D721Med (cell line): ENCODE measurements at regions not wholly inside any gene's neighbourhood (a gene's known extent, or its start where the extent isn't known, plus 50 kb on each side); places are given as distances from the start of the nearest gene placed in this dataset.

ENCODE experiments used
- DNase-seq: peaks from one replicate; pipeline ENCODE4 v3.0.0; 2011; ENCODE audit warnings: low spot score; ENCODE audit not compliant: insufficient read length
- FAIRE-seq: peaks from 2 replicates; lab custom pipeline; 2011; peaks lifted over from hg19 to GRCh38; lab: Jason Lieb, UNC
- TF ChIP-seq, protein P1 (sequence below): IDR thresholded peaks from 2 replicates; pipeline ENCODE4 v1.5.1; 2012; ENCODE audit warnings: mild to moderate bottlenecking, control low read depth; ENCODE audit not compliant: insufficient read depth; ENCODE audit errors: missing control alignments

DNA sequence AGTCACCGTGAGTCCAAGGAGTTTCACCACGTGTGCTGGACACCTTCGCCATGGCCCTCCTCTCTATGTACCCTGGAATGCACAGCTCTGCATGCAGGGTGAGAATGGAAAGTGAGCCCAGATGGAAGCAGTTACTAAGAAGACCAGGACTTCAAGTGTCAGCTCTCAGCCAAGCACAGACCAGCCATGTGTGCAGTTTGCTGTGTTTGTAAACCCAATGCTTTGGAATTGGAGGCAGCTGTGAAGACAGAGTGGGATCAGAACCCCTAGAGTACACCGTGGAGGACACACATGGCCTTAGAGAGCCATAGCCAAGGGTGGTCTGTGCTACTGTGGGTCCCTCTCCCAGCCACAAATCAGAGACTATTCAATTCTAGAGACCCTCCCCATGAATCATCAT lies 655.5 kb upstream of the ID2 start:
- DNase-seq (no peak), FAIRE-seq (no peak)
- TF ChIP-seq, protein P1, sequence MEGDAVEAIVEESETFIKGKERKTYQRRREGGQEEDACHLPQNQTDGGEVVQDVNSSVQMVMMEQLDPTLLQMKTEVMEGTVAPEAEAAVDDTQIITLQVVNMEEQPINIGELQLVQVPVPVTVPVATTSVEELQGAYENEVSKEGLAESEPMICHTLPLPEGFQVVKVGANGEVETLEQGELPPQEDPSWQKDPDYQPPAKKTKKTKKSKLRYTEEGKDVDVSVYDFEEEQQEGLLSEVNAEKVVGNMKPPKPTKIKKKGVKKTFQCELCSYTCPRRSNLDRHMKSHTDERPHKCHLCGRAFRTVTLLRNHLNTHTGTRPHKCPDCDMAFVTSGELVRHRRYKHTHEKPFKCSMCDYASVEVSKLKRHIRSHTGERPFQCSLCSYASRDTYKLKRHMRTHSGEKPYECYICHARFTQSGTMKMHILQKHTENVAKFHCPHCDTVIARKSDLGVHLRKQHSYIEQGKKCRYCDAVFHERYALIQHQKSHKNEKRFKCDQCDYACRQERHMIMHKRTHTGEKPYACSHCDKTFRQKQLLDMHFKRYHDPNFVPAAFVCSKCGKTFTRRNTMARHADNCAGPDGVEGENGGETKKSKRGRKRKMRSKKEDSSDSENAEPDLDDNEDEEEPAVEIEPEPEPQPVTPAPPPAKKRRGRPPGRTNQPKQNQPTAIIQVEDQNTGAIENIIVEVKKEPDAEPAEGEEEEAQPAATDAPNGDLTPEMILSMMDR, result no peak

DNA sequence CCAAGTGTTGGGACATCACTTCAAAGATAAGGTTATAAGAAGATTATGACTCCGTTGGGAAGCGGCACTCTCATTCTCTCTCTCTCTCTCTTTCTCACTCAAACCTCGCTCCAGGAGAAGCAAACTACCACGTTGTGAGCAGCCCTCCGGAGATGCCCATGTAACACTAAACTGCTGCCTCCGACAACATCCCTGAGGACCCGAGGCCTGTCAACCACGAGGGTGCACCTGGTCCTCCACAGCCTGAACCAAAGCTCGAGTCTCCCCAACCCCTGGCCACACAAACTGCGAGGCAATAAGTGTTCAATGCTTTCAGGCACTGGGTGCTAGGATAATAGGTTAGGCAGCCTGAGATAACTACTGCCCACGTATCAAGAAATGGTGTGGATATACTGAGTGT lies 654.5 kb upstream of the ID2 start:
- no peak for DNase-seq
- no peak for FAIRE-seq
- TF ChIP-seq, protein P1, result no peak

DNA sequence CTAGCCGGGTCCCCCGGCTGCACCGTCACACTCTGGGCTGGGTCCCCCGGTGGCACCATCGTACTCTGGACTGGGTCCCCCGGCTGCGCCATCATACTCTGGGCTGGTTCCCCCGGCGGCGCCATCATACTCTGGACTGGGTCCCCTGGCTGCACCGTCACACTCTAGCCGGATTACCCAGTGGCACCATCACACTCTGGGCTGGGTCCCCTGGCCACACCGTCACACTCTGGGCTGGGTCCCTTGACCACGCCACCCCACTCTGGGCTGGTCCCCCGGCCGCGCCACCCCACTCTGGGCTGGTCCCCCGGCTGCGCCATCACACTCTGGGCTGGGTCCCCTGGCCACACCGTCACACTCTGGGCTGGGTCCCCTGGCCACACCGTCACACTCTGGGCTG lies 653.8 kb upstream of the ID2 start:
- FAIRE-seq (no peak), DNase-seq (no peak)
- TF ChIP-seq, protein P1, result no peak

DNA sequence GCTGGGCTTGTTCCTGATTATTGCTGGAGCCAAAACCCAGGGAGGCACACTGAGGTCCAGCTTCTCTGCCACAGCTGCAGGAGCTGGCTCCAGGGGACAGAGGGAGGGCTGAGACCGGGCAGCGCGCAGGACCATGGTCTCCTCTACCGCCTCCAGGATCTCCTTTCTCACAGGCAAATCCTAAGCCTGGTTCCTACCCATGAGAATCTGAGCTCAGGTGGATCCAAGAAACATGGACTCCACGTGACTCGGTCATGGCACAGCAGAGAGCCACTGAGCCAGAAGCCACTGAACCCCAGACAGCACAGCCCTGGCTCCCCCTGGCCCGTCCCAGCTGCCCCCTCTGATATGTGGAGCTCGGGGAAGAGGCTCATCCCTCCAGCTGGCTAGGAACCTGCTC lies 653.4 kb upstream of the ID2 start:
- DNase-seq (no peak), FAIRE-seq (no peak)
- TF ChIP-seq, protein P1, result no peak

DNA sequence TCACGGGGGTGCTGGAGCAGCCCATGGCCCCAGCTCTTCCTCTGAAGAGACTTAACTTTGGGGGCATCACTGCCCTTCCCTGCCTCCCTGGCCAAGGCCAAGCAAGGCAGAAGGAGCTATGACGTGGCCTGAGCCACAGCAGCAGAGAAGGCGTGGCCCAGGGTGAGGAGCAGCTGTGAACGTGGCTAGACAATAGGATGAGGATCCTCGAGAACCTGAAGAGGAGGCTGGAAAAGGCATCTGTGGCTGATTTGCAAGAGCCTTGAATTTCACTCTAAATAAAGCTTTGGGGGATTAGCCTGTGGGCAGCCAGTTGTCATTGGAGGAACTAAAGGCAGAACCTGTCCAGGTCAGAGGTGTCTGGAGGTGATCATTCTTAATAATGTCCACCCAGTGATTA lies 652.9 kb upstream of the ID2 start:
- FAIRE-seq (no peak), DNase-seq (no peak)
- TF ChIP-seq, protein P1, result no peak

DNA sequence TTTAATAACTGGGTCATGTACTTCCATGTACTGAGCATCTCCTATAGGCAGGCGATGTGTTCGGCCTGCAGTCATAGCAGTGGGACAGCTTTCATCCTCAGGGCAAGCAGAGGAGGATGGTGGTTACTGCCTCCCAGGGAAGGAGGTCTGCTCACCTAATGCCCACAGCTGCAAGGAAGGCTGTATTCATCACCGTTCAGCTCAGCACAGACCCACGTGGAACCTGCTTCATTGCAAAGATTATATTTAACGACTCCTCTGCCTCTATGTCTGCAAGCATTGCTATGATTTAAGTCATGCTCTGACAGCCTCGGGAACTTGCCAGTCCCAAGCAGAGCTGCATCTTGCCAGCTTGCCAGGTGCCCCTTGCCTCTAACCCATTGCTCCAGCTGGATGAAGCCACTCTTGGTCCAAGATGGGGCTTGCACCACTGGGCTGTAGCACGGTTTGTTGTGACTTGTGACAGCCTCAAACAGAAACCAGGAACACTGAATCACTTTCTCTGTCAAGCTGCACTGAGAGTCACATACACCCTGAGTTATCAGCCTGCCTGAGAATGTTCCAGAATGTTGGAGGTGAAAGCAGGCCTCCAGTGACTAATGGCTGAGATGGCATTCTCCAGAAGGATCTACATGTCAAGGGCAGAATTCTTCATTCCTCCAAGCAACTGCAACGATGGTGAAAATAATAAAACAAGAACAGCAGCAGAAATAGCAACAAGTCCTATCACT lies 651.1 kb upstream of the ID2 start:
- FAIRE-seq, result no peak
- TF ChIP-seq, protein P1, result no peak

DNA sequence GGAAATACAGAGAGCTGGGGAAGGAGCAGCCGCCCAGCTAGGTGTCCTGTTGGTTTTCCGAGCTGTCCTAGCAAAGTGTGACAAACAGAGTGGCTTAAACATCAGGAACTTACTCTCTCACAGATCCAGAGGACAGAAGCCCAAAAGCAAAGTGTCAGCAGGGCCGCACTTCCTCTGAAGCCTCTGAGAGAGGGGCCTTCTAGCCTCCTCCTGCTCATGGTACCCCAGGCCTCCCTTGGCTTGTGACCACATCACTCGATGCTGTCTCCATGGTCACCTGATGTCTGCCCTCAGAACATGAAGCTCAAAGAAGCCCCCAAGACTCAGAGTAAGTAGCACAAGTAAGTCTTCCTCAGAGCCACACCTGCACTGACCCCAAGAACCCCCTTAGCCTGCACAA lies 650.5 kb upstream of the ID2 start:
- FAIRE-seq (no peak), DNase-seq (no peak)
- TF ChIP-seq, protein P1, result no peak

More for the DNA sequence above, 651.1 kb upstream of the ID2 start:
- no peak for DNase-seq
